Liver (tissue), 7 donors: ENCODE measurements at regions not wholly inside any gene's neighbourhood (a gene's known extent, or its start where the extent isn't known, plus 50 kb on each side); places are given as distances from the start of the nearest gene placed in this dataset.

Source experiments
- DNase-seq: peaks from one replicate; pipeline ENCODE4 v3.0.0-alpha.2; 2017; ENCODE audit warnings: low spot score
- H3K27ac ChIP-seq, 2 donors: one replicate each; pipeline ENCODE4 v1.7.0; 2013; ENCODE audit warnings: inconsistent platforms in 2 of 2, low read length in 2 of 2, control low read depth in 1 of 2, low read depth in 1 of 2, mild to moderate bottlenecking in 1 of 2
- H3K27me3 ChIP-seq, 4 donors: one replicate each; pipeline versions ENCODE4 v1.6.1 to v1.7.0; 2013; ENCODE audit warnings: low read length in 3 of 4, inconsistent platforms in 1 of 4, mild to moderate bottlenecking in 1 of 4, moderate library complexity in 1 of 4; ENCODE audit not compliant: control insufficient read depth in 4 of 4, insufficient read depth in 4 of 4
- H3K36me3 ChIP-seq, 4 donors: one replicate each; pipeline versions ENCODE4 v1.6.1 to v1.7.0; 2013; ENCODE audit warnings: low read length in 3 of 4, mild to moderate bottlenecking in 3 of 4, low read depth in 1 of 4, moderate library complexity in 1 of 4; ENCODE audit not compliant: control insufficient read depth in 4 of 4, insufficient read depth in 3 of 4
- H3K4me1 ChIP-seq, 4 donors: one replicate each; pipeline versions ENCODE4 v1.6.1 to v1.7.0; 2013; ENCODE audit warnings: low read length in 3 of 4, mild to moderate bottlenecking in 3 of 4, moderate library complexity in 1 of 4; ENCODE audit not compliant: control insufficient read depth in 4 of 4, insufficient read depth in 4 of 4
- H3K4me3 ChIP-seq, 3 donors: one replicate each; pipeline versions ENCODE4 v1.6.1 to v1.7.0; 2013; ENCODE audit warnings: low read length in 3 of 3, control low read depth in 1 of 3, low read depth in 1 of 3, mild to moderate bottlenecking in 1 of 3
- H3K9ac ChIP-seq, 2 donors: one replicate each; pipeline ENCODE4 v1.7.0; 2013; ENCODE audit warnings: low read length in 2 of 2, mild to moderate bottlenecking in 2 of 2, moderate library complexity in 2 of 2, control low read depth in 1 of 2, low read depth in 1 of 2
- H3K9me3 ChIP-seq, 4 donors: one replicate each; pipeline versions ENCODE4 v1.6.1 to v1.7.0; 2013; ENCODE audit warnings: low read length in 3 of 4; ENCODE audit not compliant: control insufficient read depth in 4 of 4
- ATF3 ChIP-seq: IDR thresholded peaks from 2 replicates; pipeline ENCODE4 v1.6.1; 2016; ENCODE audit warnings: antibody characterized with exemption
- EGR1 ChIP-seq, 2 donors: IDR thresholded peaks; 2 replicates each; pipeline ENCODE4 v1.6.1; 2016 to 2018; ENCODE audit warnings: antibody characterized with exemption in 2 of 2, low read depth in 2 of 2
- FOXA1 ChIP-seq: IDR thresholded peaks from 2 replicates; pipeline ENCODE4 v1.6.1; 2016; ENCODE audit warnings: antibody characterized with exemption
- FOXA2 ChIP-seq: IDR thresholded peaks from 2 replicates; pipeline ENCODE4 v1.6.1; 2016; ENCODE audit warnings: antibody characterized with exemption
- GABPA ChIP-seq, 2 donors: IDR thresholded peaks in 1 of 2; conservative IDR thresholded peaks in 1 of 2; 2 replicates each; pipeline ENCODE4 v1.6.1; 2016; ENCODE audit warnings: antibody characterized with exemption in 2 of 2, mild to moderate bottlenecking in 1 of 2, moderate library complexity in 1 of 2
- HNF4A ChIP-seq, 2 donors: conservative IDR thresholded peaks; 2 replicates each; pipeline ENCODE4 v1.6.1; 2016; ENCODE audit warnings: antibody characterized with exemption in 2 of 2, mild to moderate bottlenecking in 2 of 2
- HNF4G ChIP-seq: IDR thresholded peaks from 2 replicates; pipeline ENCODE4 v1.6.1; 2016; ENCODE audit warnings: antibody characterized with exemption
- JUND ChIP-seq, 2 donors: IDR thresholded peaks; 2 replicates each; pipeline ENCODE4 v1.6.1; 2016; ENCODE audit warnings: antibody characterized with exemption in 2 of 2
- MAX ChIP-seq: IDR thresholded peaks from 2 replicates; pipeline ENCODE4 v1.6.1; 2016; ENCODE audit warnings: antibody characterized with exemption
- NR2F2 ChIP-seq: IDR thresholded peaks from 2 replicates; pipeline ENCODE4 v1.6.1; 2016; ENCODE audit warnings: antibody characterized with exemption
- REST ChIP-seq: IDR thresholded peaks from 2 replicates; pipeline ENCODE4 v1.6.1; 2016; ENCODE audit warnings: antibody characterized with exemption, mild to moderate bottlenecking
- RXRA ChIP-seq, 2 donors: IDR thresholded peaks; 2 replicates each; pipeline ENCODE4 v1.6.1; 2017 to 2018; ENCODE audit warnings: antibody characterized with exemption in 2 of 2, mild to moderate bottlenecking in 1 of 2
- SP1 ChIP-seq: IDR thresholded peaks from 2 replicates; pipeline ENCODE4 v1.6.1; 2018; ENCODE audit warnings: antibody characterized with exemption, mild to moderate bottlenecking
- TAF1 ChIP-seq: conservative IDR thresholded peaks from 2 replicates; pipeline ENCODE4 v1.6.1; 2016; ENCODE audit warnings: antibody characterized with exemption, mild to moderate bottlenecking
- YY1 ChIP-seq: IDR thresholded peaks from 2 replicates; pipeline ENCODE4 v1.6.1; 2016; ENCODE audit warnings: antibody characterized with exemption, mild to moderate bottlenecking
- ZBTB33 ChIP-seq: IDR thresholded peaks from 2 replicates; pipeline ENCODE4 v1.6.1; 2016; ENCODE audit warnings: antibody characterized with exemption
- WGBS: extraction: QIAGEN DNeasy Blood & Tissue Kit; methylation state at CpG from one replicate; pipeline ENCODE4 v1.1.7; 2013; 5-methylcytosine and 5-hydroxymethylcytosine counted together
- donor health status: healthy.
- donor health status: healthy.
- donor health status: healthy.
- donor health status: healthy.

GRCh38 chr9:100927763-100928162 lies 100.8 kb upstream of the PLPPR1 start (continued):
- TF ChIP-seq REST = no peak

GRCh38 chr9:100933656-100934055 lies 94.9 kb upstream of the PLPPR1 start:
- H3K36me3 ChIP-seq = no peaks in the 10 kb centered on the region
- H3K9me3 ChIP-seq = no peaks in the 10 kb centered on the region
- H3K4me1 ChIP-seq = no peaks in the 10 kb centered on the region
- TF ChIP-seq EGR1 (IDR thresholded peaks at IDR 0.05; ENCODE audit: low read depth in 2 of 2) (no peak), FOXA1 (no peak), GABPA (IDR thresholded peaks at IDR 0.05 in 1 of 2, conservative IDR thresholded peaks at IDR 0.05 in 1 of 2) (no peak), FOXA2 (no peak), RXRA (IDR thresholded peaks at IDR 0.05) (no peak), TAF1 (no peak), JUND (IDR thresholded peaks at IDR 0.05) (no peak), SP1 (no peak)
- WGBS = 86% methylated on average over 2 of the region's 2 CpGs
- H3K27ac ChIP-seq = no peak overlapping the region
- H3K27me3 ChIP-seq = no peaks in the 10 kb centered on the region
- no peak for DNase-seq
- H3K4me3 ChIP-seq = no peak overlapping the region
- H3K9ac ChIP-seq = no peak overlapping the region

- Histone ChIP-seq H3K4me1 (no peaks in the 10 kb centered on the region), H3K27me3 (no peaks in the 10 kb centered on the region), H3K9me3 (no peaks in the 10 kb centered on the region), H3K9ac (no peak overlapping the region), H3K36me3 (no peaks in the 10 kb centered on the region), H3K27ac (no peak overlapping the region), H3K4me3 (no peak overlapping the region)
- TF ChIP-seq SP1 = no peak
- no peak for TF ChIP-seq YY1
- TF ChIP-seq REST = no peak
- TF ChIP-seq ATF3 = no peak
- TF ChIP-seq HNF4G = no peak
- no peak for TF ChIP-seq FOXA1
- no peak for TF ChIP-seq NR2F2
- TF ChIP-seq GABPA (IDR thresholded peaks at IDR 0.05 in 1 of 2, conservative IDR thresholded peaks at IDR 0.05 in 1 of 2) = no peak
- TF ChIP-seq ZBTB33 = no peak
- no peak for TF ChIP-seq JUND (IDR thresholded peaks at IDR 0.05)
- no peak for TF ChIP-seq HNF4A (conservative IDR thresholded peaks at IDR 0.05)
- TF ChIP-seq MAX = no peak
- TF ChIP-seq TAF1 = no peak
- TF ChIP-seq EGR1 (IDR thresholded peaks at IDR 0.05; ENCODE audit: low read depth in 2 of 2) = no peak
- 80% methylated on average over 3 of the region's 3 CpGs for WGBS
- DNase-seq = no peak
Observed at GRCh38 chr9:100937382-100937781, 91.1 kb upstream of the PLPPR1 start.
